Vagina (tissue), 2 donors: ENCODE measurements at regions not wholly inside any gene's neighbourhood (a gene's known extent, or its start where the extent isn't known, plus 50 kb on each side); places are given as distances from the start of the nearest gene placed in this dataset.

Experiments
- DNase-seq, 2 donors: peaks; one replicate each; pipeline ENCODE4 v3.0.0-alpha.2; 2017; ENCODE audit errors: extremely low spot score in 2 of 2
- H3K27ac ChIP-seq: fragments of 200-600 bp; sonication (generic); one replicate; pipeline ENCODE4 v1.5.1; 2019
- H3K27me3 ChIP-seq: fragments of 200-600 bp; sonication (generic); one replicate; pipeline ENCODE4 v1.5.1; 2019
- H3K36me3 ChIP-seq, 2 donors: fragments of 200-600 bp; sonication (generic); one replicate each; pipeline ENCODE4 v1.5.1; 2017 to 2019
- H3K4me1 ChIP-seq: fragments of 200-600 bp; sonication (generic); one replicate; pipeline ENCODE4 v1.5.1; 2019
- H3K4me3 ChIP-seq, 2 donors: fragments of 200-600 bp; sonication (generic); 1 replicate in 1 of 2; 2 replicates in 1 of 2; pipeline ENCODE4 v1.5.1; 2016 to 2019
- H3K9me3 ChIP-seq: fragments of 200-600 bp; sonication (generic); one replicate; pipeline ENCODE4 v1.5.1; 2019
- POLR2A ChIP-seq, 2 donors: fragments of 450-650 bp; IDR thresholded peaks; one replicate each; pipeline ENCODE4 v1.6.1; 2017; ENCODE audit warnings: antibody characterized with exemption in 2 of 2, mild to moderate bottlenecking in 2 of 2, moderate library complexity in 2 of 2
- POLR2AphosphoS5 ChIP-seq, 2 donors: sonication (generic); formaldehyde crosslinking; IDR thresholded peaks; one replicate each; pipeline ENCODE4 v1.9.0; 2017; ENCODE audit warnings: antibody characterized with exemption in 2 of 2, mild to moderate bottlenecking in 2 of 2, low read depth in 1 of 2; ENCODE audit not compliant: insufficient read depth in 1 of 2
- intact Hi-C: fragments of 100-400 bp; cut with DNase I; formaldehyde crosslinking; loops from one replicate; pipeline ENCODE4 v1.15.1; 2023
- TF ChIP-seq, protein P1 (sequence below), 3 experiments: fragments of 450-650 bp in 2 of 3; fragments of 200-600 bp in 1 of 3; sonication (generic) in 1 of 3; IDR thresholded peaks; one replicate each; pipeline ENCODE4 v1.5.1; 2017 to 2019; ENCODE audit warnings: antibody characterized with exemption in 3 of 3, mild to moderate bottlenecking in 2 of 3, moderate library complexity in 2 of 3

DNA sequence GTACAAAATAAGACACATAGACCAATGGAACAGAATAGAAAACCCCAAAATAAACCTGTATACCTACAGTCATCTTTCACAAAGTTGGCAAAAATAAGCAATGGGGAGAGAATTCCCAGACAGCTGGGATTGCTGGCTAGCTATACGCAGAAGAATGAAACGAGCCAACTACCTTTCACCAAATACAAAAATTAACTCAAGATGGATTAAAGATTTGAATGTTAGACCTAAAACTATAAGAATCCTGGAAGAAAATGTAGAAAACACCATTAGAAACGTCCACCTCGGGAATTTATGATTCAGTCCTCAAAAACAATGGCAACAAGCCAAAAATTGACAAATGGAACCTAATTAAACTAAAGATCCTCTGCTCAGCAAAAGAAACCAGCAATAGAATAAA, 408.1 kb upstream of the SLITRK1 start:
- Histone ChIP-seq H3K4me3 (no peak overlapping the region), H3K27ac (no peak overlapping the region), H3K4me1 (no peaks in the 10 kb centered on the region), H3K9me3 (no peaks in the 10 kb centered on the region), H3K36me3 (no peaks in the 10 kb centered on the region), H3K27me3 (no peaks in the 10 kb centered on the region)
- TF ChIP-seq POLR2A (IDR thresholded peaks at IDR 0.05) (no peak), POLR2AphosphoS5 (IDR thresholded peaks at IDR 0.05; ENCODE audit: insufficient read depth in 1 of 2, low read depth in 1 of 2) (no peak)
- TF ChIP-seq, protein P1, sequence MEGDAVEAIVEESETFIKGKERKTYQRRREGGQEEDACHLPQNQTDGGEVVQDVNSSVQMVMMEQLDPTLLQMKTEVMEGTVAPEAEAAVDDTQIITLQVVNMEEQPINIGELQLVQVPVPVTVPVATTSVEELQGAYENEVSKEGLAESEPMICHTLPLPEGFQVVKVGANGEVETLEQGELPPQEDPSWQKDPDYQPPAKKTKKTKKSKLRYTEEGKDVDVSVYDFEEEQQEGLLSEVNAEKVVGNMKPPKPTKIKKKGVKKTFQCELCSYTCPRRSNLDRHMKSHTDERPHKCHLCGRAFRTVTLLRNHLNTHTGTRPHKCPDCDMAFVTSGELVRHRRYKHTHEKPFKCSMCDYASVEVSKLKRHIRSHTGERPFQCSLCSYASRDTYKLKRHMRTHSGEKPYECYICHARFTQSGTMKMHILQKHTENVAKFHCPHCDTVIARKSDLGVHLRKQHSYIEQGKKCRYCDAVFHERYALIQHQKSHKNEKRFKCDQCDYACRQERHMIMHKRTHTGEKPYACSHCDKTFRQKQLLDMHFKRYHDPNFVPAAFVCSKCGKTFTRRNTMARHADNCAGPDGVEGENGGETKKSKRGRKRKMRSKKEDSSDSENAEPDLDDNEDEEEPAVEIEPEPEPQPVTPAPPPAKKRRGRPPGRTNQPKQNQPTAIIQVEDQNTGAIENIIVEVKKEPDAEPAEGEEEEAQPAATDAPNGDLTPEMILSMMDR (IDR thresholded peaks at IDR 0.05), result no peak
- intact Hi-C loops, result no loop called here
- DNase-seq, result no peak

DNA sequence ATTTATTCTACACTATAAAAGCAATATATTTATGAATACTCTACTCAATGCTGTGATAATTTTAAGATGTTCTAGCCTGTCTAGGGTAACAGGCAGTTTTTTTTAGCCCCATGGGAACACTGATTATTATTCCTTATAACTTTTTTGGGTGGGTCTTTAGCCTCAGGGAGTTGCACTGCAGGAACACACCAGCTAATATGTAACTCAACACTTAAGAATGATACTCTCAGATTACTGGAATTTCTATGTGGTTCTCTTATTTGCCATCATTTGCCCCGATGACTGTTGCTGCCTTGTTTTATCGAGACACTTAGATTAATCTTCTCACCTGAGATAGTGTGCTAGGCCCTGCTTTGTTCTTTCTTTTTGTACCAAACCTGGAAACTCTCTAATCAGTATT, 396.9 kb upstream of the SLITRK1 start:
- H3K27me3 ChIP-seq, result no peaks in the 10 kb centered on the region
- DNase-seq, result no peak
- H3K36me3 ChIP-seq, result no peaks in the 10 kb centered on the region
- TF ChIP-seq, protein P1 (IDR thresholded peaks at IDR 0.05), result no peak
- TF ChIP-seq POLR2A (IDR thresholded peaks at IDR 0.05) (no peak), POLR2AphosphoS5 (IDR thresholded peaks at IDR 0.05; ENCODE audit: insufficient read depth in 1 of 2, low read depth in 1 of 2) (no peak)
- intact Hi-C loops, result no loop called here
- H3K27ac ChIP-seq, result no peak overlapping the region
- H3K9me3 ChIP-seq, result no peaks in the 10 kb centered on the region
- no peak overlapping the region for H3K4me3 ChIP-seq
- no peaks in the 10 kb centered on the region for H3K4me1 ChIP-seq

DNA sequence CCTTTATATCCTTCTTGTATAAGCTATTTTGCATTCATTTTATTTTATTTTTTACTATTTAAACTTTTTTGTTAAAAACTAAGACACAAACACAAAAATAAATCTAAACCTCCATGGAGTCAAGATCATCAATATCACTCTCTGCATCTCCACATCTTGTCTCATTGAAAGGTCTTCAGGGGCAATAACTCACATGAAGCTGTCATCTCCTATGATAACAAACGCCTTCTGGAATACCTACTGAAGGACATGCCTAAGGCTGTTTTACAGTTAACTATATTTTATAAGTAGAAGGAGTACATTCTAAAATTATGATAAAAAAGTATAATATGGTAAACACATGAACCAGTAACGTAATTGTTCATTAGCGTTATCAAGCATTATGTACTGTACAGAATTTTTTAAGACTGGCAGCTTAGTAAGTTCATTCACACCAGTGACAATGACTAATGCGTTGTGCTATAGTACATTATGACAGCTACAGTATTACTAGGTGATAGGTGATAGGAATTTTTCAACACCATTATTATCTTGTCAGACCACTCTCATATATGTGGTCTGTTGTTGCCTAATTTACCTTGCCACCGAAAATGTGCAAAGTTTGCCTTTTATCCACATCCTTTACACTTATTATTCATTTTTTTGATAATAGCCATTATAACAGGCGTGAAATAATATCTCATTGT, 390.7 kb upstream of the SLITRK1 start:
- Histone ChIP-seq H3K4me1 (no peaks in the 10 kb centered on the region), H3K4me3 (no peak overlapping the region), H3K9me3 (no peaks in the 10 kb centered on the region), H3K27ac (no peak overlapping the region), H3K27me3 (no peaks in the 10 kb centered on the region), H3K36me3 (no peaks in the 10 kb centered on the region)
- intact Hi-C loops, result no loop called here
- TF ChIP-seq POLR2AphosphoS5 (IDR thresholded peaks at IDR 0.05; ENCODE audit: insufficient read depth in 1 of 2, low read depth in 1 of 2), result no peak
- TF ChIP-seq, protein P1 (IDR thresholded peaks at IDR 0.05), result no peak
- TF ChIP-seq POLR2A (IDR thresholded peaks at IDR 0.05), result no peak
- DNase-seq, result no peak

DNA sequence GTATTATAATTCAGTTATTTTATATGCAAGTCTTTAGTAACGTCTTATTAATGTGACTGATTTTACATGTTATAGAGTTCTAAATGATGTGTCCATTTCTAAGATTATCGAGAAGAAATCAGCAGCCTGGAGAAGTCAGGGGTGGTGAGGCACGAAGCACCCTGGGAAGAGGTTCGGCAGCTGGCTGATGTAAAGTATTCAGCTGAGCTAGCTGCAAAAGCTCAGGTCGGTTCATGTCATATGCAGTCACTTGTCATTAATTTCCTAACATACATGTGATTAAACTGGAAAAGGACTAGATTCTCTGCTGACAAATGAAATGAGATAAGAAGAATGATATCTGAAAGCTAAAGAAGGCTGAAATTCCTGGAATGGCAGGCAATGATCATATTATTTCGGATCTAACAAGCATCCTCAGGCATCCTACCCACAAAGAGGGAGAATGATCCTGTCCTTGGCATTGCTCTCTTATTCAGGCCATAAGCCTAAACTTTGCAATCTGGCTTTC, 383.0 kb upstream of the SLITRK1 start:
- H3K4me3 ChIP-seq, result no peak overlapping the region
- no peaks in the 10 kb centered on the region for H3K27me3 ChIP-seq
- H3K4me1 ChIP-seq, result no peaks in the 10 kb centered on the region
- intact Hi-C loops, result no loop called here
- H3K9me3 ChIP-seq, result no peaks in the 10 kb centered on the region
- H3K36me3 ChIP-seq, result no peaks in the 10 kb centered on the region
- DNase-seq, result no peak
- no peak for TF ChIP-seq POLR2AphosphoS5 (IDR thresholded peaks at IDR 0.05; ENCODE audit: insufficient read depth in 1 of 2, low read depth in 1 of 2)
- TF ChIP-seq, protein P1 (IDR thresholded peaks at IDR 0.05), result no peak
- TF ChIP-seq POLR2A (IDR thresholded peaks at IDR 0.05), result no peak
- no peak overlapping the region for H3K27ac ChIP-seq

DNA sequence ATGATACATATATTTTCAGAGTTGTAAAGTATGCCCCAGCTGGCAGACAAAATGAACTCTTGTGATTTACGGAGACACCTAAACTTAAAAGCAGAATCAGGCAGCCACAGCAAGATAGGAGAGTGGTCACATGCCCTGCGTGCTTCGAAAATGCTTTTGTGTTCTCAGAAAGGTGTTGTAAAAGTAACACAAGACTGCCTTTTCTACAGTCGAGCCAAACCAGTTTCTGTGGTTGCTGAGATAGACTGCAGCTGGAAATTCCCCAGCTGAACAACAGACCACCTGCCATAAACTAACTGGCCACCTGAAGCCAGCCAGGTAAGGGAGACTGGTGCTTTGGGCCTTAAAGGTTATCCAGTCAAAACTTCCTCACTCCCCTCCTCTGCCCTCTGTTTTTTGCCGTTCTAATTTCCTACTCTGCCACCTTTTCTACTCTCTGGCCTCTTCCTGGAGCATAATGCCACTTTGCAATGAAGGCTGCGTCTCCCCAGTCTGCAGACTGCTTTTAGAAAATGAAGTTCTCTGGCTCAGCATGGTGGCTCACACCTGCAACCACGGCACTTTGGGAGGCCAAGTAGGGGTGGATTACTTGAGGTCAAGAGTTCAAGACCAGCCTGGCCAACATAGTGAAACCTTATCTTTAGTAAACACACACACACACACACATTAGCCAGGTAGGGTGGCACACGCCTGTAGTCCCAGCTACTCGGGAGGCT, 381.2 kb upstream of the SLITRK1 start:
- Histone ChIP-seq H3K27me3 (no peaks in the 10 kb centered on the region), H3K36me3 (no peaks in the 10 kb centered on the region), H3K9me3 (no peaks in the 10 kb centered on the region), H3K4me3 (no peak overlapping the region), H3K4me1 (no peaks in the 10 kb centered on the region), H3K27ac (no peak overlapping the region)
- TF ChIP-seq POLR2A (IDR thresholded peaks at IDR 0.05), result no peak
- no peak for TF ChIP-seq POLR2AphosphoS5 (IDR thresholded peaks at IDR 0.05; ENCODE audit: insufficient read depth in 1 of 2, low read depth in 1 of 2)
- TF ChIP-seq, protein P1 (IDR thresholded peaks at IDR 0.05), result no peak
- intact Hi-C loops, result no loop called here
- no peak for DNase-seq
